ENCODE measurements at regions not wholly inside any gene's neighbourhood (a gene's known extent, or its start where the extent isn't known, plus 50 kb on each side); places are given as distances from the start of the nearest gene placed in this dataset.

DNA sequence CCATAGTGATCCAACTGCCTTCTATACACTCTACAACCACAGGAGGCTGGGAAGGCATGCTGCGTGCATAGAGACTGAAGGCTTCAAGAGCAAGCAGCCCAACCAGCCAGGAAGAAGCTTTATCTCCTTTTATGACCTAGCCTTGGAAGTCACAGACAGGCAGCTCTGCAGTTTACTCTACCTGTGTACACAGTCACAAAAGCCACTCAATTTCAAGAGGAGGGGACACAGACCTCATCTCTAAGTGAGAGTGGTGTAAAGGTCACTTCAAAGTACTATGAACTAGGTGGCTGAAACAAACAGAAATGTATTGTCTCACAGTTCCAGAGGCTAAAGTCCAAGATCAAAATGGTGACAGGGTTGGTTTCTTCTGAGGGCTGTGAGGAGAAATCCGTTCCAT, 69.6 kb upstream of the GJB5 start:
- TF ChIP-seq, protein P1, sequence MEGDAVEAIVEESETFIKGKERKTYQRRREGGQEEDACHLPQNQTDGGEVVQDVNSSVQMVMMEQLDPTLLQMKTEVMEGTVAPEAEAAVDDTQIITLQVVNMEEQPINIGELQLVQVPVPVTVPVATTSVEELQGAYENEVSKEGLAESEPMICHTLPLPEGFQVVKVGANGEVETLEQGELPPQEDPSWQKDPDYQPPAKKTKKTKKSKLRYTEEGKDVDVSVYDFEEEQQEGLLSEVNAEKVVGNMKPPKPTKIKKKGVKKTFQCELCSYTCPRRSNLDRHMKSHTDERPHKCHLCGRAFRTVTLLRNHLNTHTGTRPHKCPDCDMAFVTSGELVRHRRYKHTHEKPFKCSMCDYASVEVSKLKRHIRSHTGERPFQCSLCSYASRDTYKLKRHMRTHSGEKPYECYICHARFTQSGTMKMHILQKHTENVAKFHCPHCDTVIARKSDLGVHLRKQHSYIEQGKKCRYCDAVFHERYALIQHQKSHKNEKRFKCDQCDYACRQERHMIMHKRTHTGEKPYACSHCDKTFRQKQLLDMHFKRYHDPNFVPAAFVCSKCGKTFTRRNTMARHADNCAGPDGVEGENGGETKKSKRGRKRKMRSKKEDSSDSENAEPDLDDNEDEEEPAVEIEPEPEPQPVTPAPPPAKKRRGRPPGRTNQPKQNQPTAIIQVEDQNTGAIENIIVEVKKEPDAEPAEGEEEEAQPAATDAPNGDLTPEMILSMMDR (IDR thresholded peaks at IDR 0.05) = no peak
- no peak for TF ChIP-seq POLR2AphosphoS5 (IDR thresholded peaks at IDR 0.05)
- TF ChIP-seq POLR2A (IDR thresholded peaks at IDR 0.05; ENCODE audit: low read depth) = no peak
- no peak for TF ChIP-seq EP300 (IDR thresholded peaks at IDR 0.05)

Data from esophagus muscularis mucosa (tissue), 4 donors.